Muscle layer of duodenum (tissue), 2 donors: ENCODE measurements at regions not wholly inside any gene's neighbourhood (a gene's known extent, or its start where the extent isn't known, plus 50 kb on each side); places are given as distances from the start of the nearest gene placed in this dataset.

ENCODE experiments used
- H3K27ac ChIP-seq: one replicate; pipeline ENCODE4 v1.7.0; 2013; ENCODE audit warnings: mild to moderate bottlenecking, low read length
- H3K27me3 ChIP-seq: one replicate; pipeline ENCODE4 v1.7.0; 2013; ENCODE audit warnings: low read depth, mild to moderate bottlenecking, control low read depth, low read length
- H3K36me3 ChIP-seq, 2 donors: one replicate each; pipeline ENCODE4 v1.7.0; 2013; ENCODE audit warnings: low read length in 2 of 2, control low read depth in 1 of 2, mild to moderate bottlenecking in 1 of 2; ENCODE audit not compliant: insufficient read depth in 2 of 2, control insufficient read depth in 1 of 2
- H3K4me1 ChIP-seq, 2 donors: one replicate each; pipeline ENCODE4 v1.7.0; 2013; ENCODE audit warnings: low read length in 2 of 2, mild to moderate bottlenecking in 2 of 2, control low read depth in 1 of 2, moderate library complexity in 1 of 2; ENCODE audit not compliant: insufficient read depth in 2 of 2, control insufficient read depth in 1 of 2
- H3K4me3 ChIP-seq, 2 donors: one replicate each; pipeline ENCODE4 v1.7.0; 2013; ENCODE audit warnings: low read length in 2 of 2, low read depth in 1 of 2, mild to moderate bottlenecking in 1 of 2
- H3K9me3 ChIP-seq, 2 donors: one replicate each; pipeline ENCODE4 v1.7.0; 2013; ENCODE audit warnings: low read length in 2 of 2, control low read depth in 1 of 2, mild to moderate bottlenecking in 1 of 2; ENCODE audit not compliant: control insufficient read depth in 1 of 2
- donor health status: healthy.

- Histone ChIP-seq H3K9me3 (no peaks in the 10 kb centered on the region), H3K27me3 (no peaks in the 10 kb centered on the region), H3K4me1 (no peaks in the 10 kb centered on the region), H3K4me3 (no peak overlapping the region), H3K36me3 (no peaks in the 10 kb centered on the region), H3K27ac (no peak overlapping the region)
Measured at GRCh38 chr1:232183802-232184201, 446.1 kb downstream of the SIPA1L2 start.

GRCh38 chr1:232183266-232183800 is 446.6 kb downstream of the SIPA1L2 start:
- H3K4me1 ChIP-seq: no peaks in the 10 kb centered on the region
- H3K27ac ChIP-seq: no peak overlapping the region
- no peak overlapping the region for H3K4me3 ChIP-seq
- H3K9me3 ChIP-seq: no peaks in the 10 kb centered on the region
- no peaks in the 10 kb centered on the region for H3K27me3 ChIP-seq
- no peaks in the 10 kb centered on the region for H3K36me3 ChIP-seq

GRCh38 chr1:232182236-232182635 is 447.7 kb downstream of the SIPA1L2 start:
- no peaks in the 10 kb centered on the region for H3K4me1 ChIP-seq
- H3K27ac ChIP-seq: no peak overlapping the region
- H3K36me3 ChIP-seq: no peaks in the 10 kb centered on the region
- no peak overlapping the region for H3K4me3 ChIP-seq
- no peaks in the 10 kb centered on the region for H3K27me3 ChIP-seq
- H3K9me3 ChIP-seq: no peaks in the 10 kb centered on the region

GRCh38 chr1:232180779-232181136 is 449.2 kb downstream of the SIPA1L2 start:
- H3K27ac ChIP-seq: no peak overlapping the region
- no peaks in the 10 kb centered on the region for H3K9me3 ChIP-seq
- H3K36me3 ChIP-seq: no peaks in the 10 kb centered on the region
- no peaks in the 10 kb centered on the region for H3K27me3 ChIP-seq
- H3K4me3 ChIP-seq: no peak overlapping the region
- H3K4me1 ChIP-seq: no peaks in the 10 kb centered on the region

GRCh38 chr1:232179896-232180778 is 449.8 kb downstream of the SIPA1L2 start:
- Histone ChIP-seq H3K36me3 (no peaks in the 10 kb centered on the region), H3K4me1 (no peaks in the 10 kb centered on the region), H3K27ac (no peak overlapping the region), H3K9me3 (no peaks in the 10 kb centered on the region), H3K27me3 (no peaks in the 10 kb centered on the region), H3K4me3 (no peak overlapping the region)

GRCh38 chr1:232178191-232178590 is 451.7 kb downstream of the SIPA1L2 start:
- Histone ChIP-seq H3K4me3 (no peak overlapping the region), H3K27me3 (no peaks in the 10 kb centered on the region), H3K9me3 (no peaks in the 10 kb centered on the region), H3K27ac (no peak overlapping the region), H3K36me3 (no peaks in the 10 kb centered on the region), H3K4me1 (no peaks in the 10 kb centered on the region)

- H3K27me3 ChIP-seq: no peaks in the 10 kb centered on the region
- no peaks in the 10 kb centered on the region for H3K4me1 ChIP-seq
- H3K4me3 ChIP-seq: no peak overlapping the region
- no peaks in the 10 kb centered on the region for H3K9me3 ChIP-seq
- H3K27ac ChIP-seq: no peak overlapping the region
- H3K36me3 ChIP-seq: no peaks in the 10 kb centered on the region
Measured at GRCh38 chr1:232177438-232177837, 452.5 kb downstream of the SIPA1L2 start.

- H3K4me1 ChIP-seq: no peaks in the 10 kb centered on the region
- H3K4me3 ChIP-seq: no peak overlapping the region
- H3K9me3 ChIP-seq: no peaks in the 10 kb centered on the region
- no peak overlapping the region for H3K27ac ChIP-seq
- H3K27me3 ChIP-seq: no peaks in the 10 kb centered on the region
- no peaks in the 10 kb centered on the region for H3K36me3 ChIP-seq
Measured at GRCh38 chr1:232176222-232176621, 453.7 kb downstream of the SIPA1L2 start.

- Histone ChIP-seq H3K36me3 (no peaks in the 10 kb centered on the region), H3K27ac (no peak overlapping the region), H3K27me3 (no peaks in the 10 kb centered on the region), H3K9me3 (no peaks in the 10 kb centered on the region), H3K4me3 (no peak overlapping the region), H3K4me1 (no peaks in the 10 kb centered on the region)
Measured at GRCh38 chr1:232174306-232174705, 455.6 kb downstream of the SIPA1L2 start.

GRCh38 chr1:232172563-232172962 is 457.4 kb downstream of the SIPA1L2 start:
- Histone ChIP-seq H3K27me3 (no peaks in the 10 kb centered on the region), H3K9me3 (no peaks in the 10 kb centered on the region), H3K27ac (no peak overlapping the region), H3K4me1 (no peaks in the 10 kb centered on the region), H3K4me3 (no peak overlapping the region), H3K36me3 (no peaks in the 10 kb centered on the region)

- Histone ChIP-seq H3K4me1 (no peaks in the 10 kb centered on the region), H3K36me3 (no peaks in the 10 kb centered on the region), H3K27me3 (no peaks in the 10 kb centered on the region), H3K9me3 (no peaks in the 10 kb centered on the region), H3K27ac (no peak overlapping the region), H3K4me3 (no peak overlapping the region)
Measured at GRCh38 chr1:232170909-232171308, 459.0 kb downstream of the SIPA1L2 start.

GRCh38 chr1:232169436-232169835 is 460.5 kb downstream of the SIPA1L2 start:
- H3K27ac ChIP-seq: no peak overlapping the region
- H3K27me3 ChIP-seq: no peaks in the 10 kb centered on the region
- no peaks in the 10 kb centered on the region for H3K4me1 ChIP-seq
- no peaks in the 10 kb centered on the region for H3K36me3 ChIP-seq
- no peaks in the 10 kb centered on the region for H3K9me3 ChIP-seq
- no peak overlapping the region for H3K4me3 ChIP-seq
